ENCODE measurements at regions not wholly inside any gene's neighbourhood (a gene's known extent, or its start where the extent isn't known, plus 50 kb on each side); places are given as distances from the start of the nearest gene placed in this dataset.
"Not testable (repeated sequence)": the region's sequence is repeated elsewhere in the genome, so short reads cannot be mapped to it uniquely, and the experiment has no call there.

GRCh38 chr3:102936511-102937045 is 501.8 kb downstream of the ZPLD1 start:
- DNase-seq: no peak

GRCh38 chr3:102941786-102942185 is 507.0 kb downstream of the ZPLD1 start:
- no peak for DNase-seq

GRCh38 chr3:102946445-102946844 is 511.6 kb downstream of the ZPLD1 start:
- DNase-seq: not testable (repeated sequence)

GRCh38 chr3:102972350-102972749 is 537.5 kb downstream of the ZPLD1 start:
- DNase-seq: no peak

GRCh38 chr3:102974333-102974732 is 539.5 kb downstream of the ZPLD1 start:
- no peak for DNase-seq

GRCh38 chr3:102979191-102979590 is 544.4 kb downstream of the ZPLD1 start:
- no peak for DNase-seq

- no peak for DNase-seq
Observed at GRCh38 chr3:102979682-102980354, 545.0 kb downstream of the ZPLD1 start.

GRCh38 chr3:102980355-102980696 is 545.5 kb downstream of the ZPLD1 start:
- DNase-seq: no peak

GRCh38 chr3:103002425-103003176 is 567.8 kb downstream of the ZPLD1 start:
- no peak for DNase-seq

GRCh38 chr3:103006526-103007183 is 571.8 kb downstream of the ZPLD1 start:
- DNase-seq: no peak

- no peak for DNase-seq
Observed at GRCh38 chr3:103009609-103010008, 574.8 kb downstream of the ZPLD1 start.

GRCh38 chr3:103025880-103026279 is 591.1 kb downstream of the ZPLD1 start:
- DNase-seq: no peak

- DNase-seq: no peak
Observed at GRCh38 chr3:103033841-103034240, 599.0 kb downstream of the ZPLD1 start.

- DNase-seq: no peak
Observed at GRCh38 chr3:103047640-103048039, 612.8 kb downstream of the ZPLD1 start.

GRCh38 chr3:103048068-103048722 is 613.4 kb downstream of the ZPLD1 start:
- no peak for DNase-seq

- DNase-seq: no peak
Observed at GRCh38 chr3:103052236-103052830, 617.5 kb downstream of the ZPLD1 start.

GRCh38 chr3:103055021-103055520 is 620.3 kb downstream of the ZPLD1 start:
- no peak for DNase-seq

- DNase-seq: no peak
Observed at GRCh38 chr3:103056542-103056941, 621.7 kb downstream of the ZPLD1 start.

- no peak for DNase-seq
Observed at GRCh38 chr3:103057003-103057402, 622.2 kb downstream of the ZPLD1 start.

- no peak for DNase-seq
Observed at GRCh38 chr3:103057487-103057886, 622.7 kb downstream of the ZPLD1 start.

GRCh38 chr3:103059432-103059831 is 624.6 kb downstream of the ZPLD1 start:
- DNase-seq: no peak

GRCh38 chr3:103060242-103060641 is 625.4 kb downstream of the ZPLD1 start:
- DNase-seq: no peak

GRCh38 chr3:103067963-103068362 is 633.1 kb downstream of the ZPLD1 start:
- DNase-seq: no peak
